ENCODE measurements at regions not wholly inside any gene's neighbourhood (a gene's known extent, or its start where the extent isn't known, plus 50 kb on each side); places are given as distances from the start of the nearest gene placed in this dataset.

DNA sequence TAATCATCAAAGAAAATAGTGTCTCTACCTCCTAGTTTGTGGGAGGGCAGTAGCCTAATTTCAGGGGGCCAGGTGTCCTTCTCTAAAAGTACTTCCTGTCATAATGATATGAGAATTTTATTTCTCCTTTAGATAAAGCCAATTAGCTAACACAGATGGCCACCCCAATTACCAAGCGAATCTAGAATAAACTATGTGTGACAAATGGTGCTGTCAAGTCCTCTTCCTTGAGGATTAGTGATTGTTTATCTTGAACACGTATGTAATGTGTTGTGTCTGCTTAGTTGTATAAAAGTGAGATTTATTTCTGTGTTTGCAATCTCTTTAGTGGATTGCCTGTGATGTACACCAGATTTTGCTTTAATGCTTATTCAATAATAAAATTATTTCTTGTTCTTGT lies 1120.0 kb downstream of the SORCS1 start:
- no peak for TF ChIP-seq POLR2A (IDR thresholded peaks at IDR 0.05)
- TF ChIP-seq, protein P1, sequence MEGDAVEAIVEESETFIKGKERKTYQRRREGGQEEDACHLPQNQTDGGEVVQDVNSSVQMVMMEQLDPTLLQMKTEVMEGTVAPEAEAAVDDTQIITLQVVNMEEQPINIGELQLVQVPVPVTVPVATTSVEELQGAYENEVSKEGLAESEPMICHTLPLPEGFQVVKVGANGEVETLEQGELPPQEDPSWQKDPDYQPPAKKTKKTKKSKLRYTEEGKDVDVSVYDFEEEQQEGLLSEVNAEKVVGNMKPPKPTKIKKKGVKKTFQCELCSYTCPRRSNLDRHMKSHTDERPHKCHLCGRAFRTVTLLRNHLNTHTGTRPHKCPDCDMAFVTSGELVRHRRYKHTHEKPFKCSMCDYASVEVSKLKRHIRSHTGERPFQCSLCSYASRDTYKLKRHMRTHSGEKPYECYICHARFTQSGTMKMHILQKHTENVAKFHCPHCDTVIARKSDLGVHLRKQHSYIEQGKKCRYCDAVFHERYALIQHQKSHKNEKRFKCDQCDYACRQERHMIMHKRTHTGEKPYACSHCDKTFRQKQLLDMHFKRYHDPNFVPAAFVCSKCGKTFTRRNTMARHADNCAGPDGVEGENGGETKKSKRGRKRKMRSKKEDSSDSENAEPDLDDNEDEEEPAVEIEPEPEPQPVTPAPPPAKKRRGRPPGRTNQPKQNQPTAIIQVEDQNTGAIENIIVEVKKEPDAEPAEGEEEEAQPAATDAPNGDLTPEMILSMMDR (IDR thresholded peaks at IDR 0.05), result no peak

All from adrenal gland (tissue), 5 donors.